CD14-positive monocyte (primary cell): ENCODE measurements at regions not wholly inside any gene's neighbourhood (a gene's known extent, or its start where the extent isn't known, plus 50 kb on each side); places are given as distances from the start of the nearest gene placed in this dataset.
"Not testable (repeated sequence)": the region's sequence is repeated elsewhere in the genome, so short reads cannot be mapped to it uniquely, and the experiment has no call there.

ENCODE experiments used
- DNase-seq, 3 donors: peaks; one replicate each; pipeline ENCODE4 v3.0.0-alpha.2; 2011 to 2022
- H2AFZ ChIP-seq: 2 replicates; pipeline ENCODE4 v1.6.0; 2012; ENCODE audit warnings: mild to moderate bottlenecking, low read depth, low read length, inconsistent platforms; ENCODE audit not compliant: insufficient read depth, poor library complexity, severe bottlenecking
- H3K27ac ChIP-seq, 2 donors: 1 replicate in 1 of 2; 2 replicates in 1 of 2; pipeline ENCODE4 v1.5.1; 2012 to 2013; ENCODE audit warnings: low read length in 2 of 2, control low read depth in 1 of 2, inconsistent platforms in 1 of 2, low read depth in 1 of 2, mild to moderate bottlenecking in 1 of 2
- H3K27me3 ChIP-seq, 2 donors: one replicate each; pipeline versions ENCODE4 v1.6.0 to v1.6.1; 2011 to 2013; ENCODE audit warnings: low read length in 2 of 2; ENCODE audit not compliant: control insufficient read depth in 2 of 2, insufficient read depth in 2 of 2
- H3K36me3 ChIP-seq, 2 donors: replicated peaks in 1 of 2; 1 replicate in 1 of 2; 2 replicates in 1 of 2; pipeline versions ENCODE4 v1.5.1 to v1.6.1; 2012 to 2013; ENCODE audit warnings: low read length in 2 of 2, control low read depth in 1 of 2, inconsistent platforms in 1 of 2, mild to moderate bottlenecking in 1 of 2; ENCODE audit not compliant: insufficient read depth in 2 of 2, control insufficient read depth in 1 of 2
- H3K4me1 ChIP-seq, 2 donors: 1 replicate in 1 of 2; 2 replicates in 1 of 2; pipeline versions ENCODE4 v1.5.1 to v1.6.1; 2012 to 2013; ENCODE audit warnings: low read length in 2 of 2, control low read depth in 1 of 2, inconsistent platforms in 1 of 2, mild to moderate bottlenecking in 1 of 2, moderate library complexity in 1 of 2; ENCODE audit not compliant: insufficient read depth in 2 of 2, control insufficient read depth in 1 of 2
- H3K4me2 ChIP-seq: replicated peaks from 2 replicates; pipeline ENCODE3; 2012; ENCODE audit warnings: low read length, moderate library complexity, mild to moderate bottlenecking; ENCODE audit not compliant: poor library complexity, severe bottlenecking; ENCODE audit errors: extremely low read depth
- H3K4me3 ChIP-seq, 3 experiments: fragments of 200-600 bp in 1 of 3; sonication (generic) in 1 of 3; replicated peaks in 1 of 3; 1 replicate in 2 of 3; 2 replicates in 1 of 3; pipeline ENCODE4 v1.5.1; 2011 to 2013; ENCODE audit warnings: low read length in 3 of 3, mild to moderate bottlenecking in 3 of 3, control low read depth in 2 of 3, low read depth in 2 of 3, inconsistent platforms in 1 of 3, moderate library complexity in 1 of 3
- H3K79me2 ChIP-seq: 2 replicates; pipeline ENCODE4 v1.6.0; 2012; ENCODE audit warnings: mild to moderate bottlenecking, control low read depth, inconsistent platforms, low read length, moderate library complexity; ENCODE audit not compliant: insufficient read depth
- H3K9ac ChIP-seq: 2 replicates; pipeline ENCODE4 v1.6.0; 2017; ENCODE audit warnings: low read length, mild to moderate bottlenecking; ENCODE audit not compliant: insufficient read depth, poor library complexity, severe bottlenecking
- H3K9me3 ChIP-seq, 2 donors: replicated peaks in 1 of 2; 1 replicate in 1 of 2; 2 replicates in 1 of 2; pipeline versions ENCODE4 v1.5.1 to v1.6.1; 2012 to 2013; ENCODE audit warnings: low read length in 2 of 2, control low read depth in 1 of 2; ENCODE audit not compliant: control insufficient read depth in 1 of 2, insufficient read depth in 1 of 2
- H4K20me1 ChIP-seq: 2 replicates; pipeline ENCODE4 v1.6.0; 2012; ENCODE audit warnings: mild to moderate bottlenecking, low read length, control low read depth, moderate library complexity; ENCODE audit not compliant: insufficient read depth
- H3K27ac Mint-ChIP-seq, 7 donors: one replicate each; pipeline ENCODE4 v1.8.0; 2020; ENCODE audit warnings: mild to moderate bottlenecking in 7 of 7, mixed read lengths in 7 of 7, moderate library complexity in 6 of 7, inconsistent platforms in 2 of 7
- H3K27me3 Mint-ChIP-seq, 3 donors: one replicate each; pipeline ENCODE4 v1.8.0; 2021 to 2022; ENCODE audit warnings: low read depth in 3 of 3, mild to moderate bottlenecking in 3 of 3, mixed read lengths in 3 of 3, moderate library complexity in 3 of 3, inconsistent platforms in 1 of 3
- H3K36me3 Mint-ChIP-seq, 2 donors: one replicate each; pipeline ENCODE4 v1.8.0; 2020; ENCODE audit warnings: mixed read lengths in 2 of 2, inconsistent platforms in 1 of 2, mild to moderate bottlenecking in 1 of 2
- H3K4me1 Mint-ChIP-seq: one replicate; pipeline ENCODE4 v1.8.0; 2020; ENCODE audit warnings: mild to moderate bottlenecking, mixed read lengths
- H3K4me3 Mint-ChIP-seq, 2 donors: one replicate each; pipeline ENCODE4 v1.8.0; 2020; ENCODE audit warnings: mild to moderate bottlenecking in 2 of 2, mixed read lengths in 2 of 2, moderate library complexity in 1 of 2
- H3K9me3 Mint-ChIP-seq, 7 donors: one replicate each; pipeline ENCODE4 v1.8.0; 2020 to 2022; ENCODE audit warnings: mixed read lengths in 7 of 7, mild to moderate bottlenecking in 6 of 7, moderate library complexity in 6 of 7, inconsistent platforms in 2 of 7
- WGBS: methylation state at CpG from one replicate; pipeline ENCODE4 v1.1.5; 2013; ENCODE audit warnings: missing lambda C conversion rate; ENCODE audit not compliant: insufficient coverage; 5-methylcytosine and 5-hydroxymethylcytosine counted together
- intact Hi-C, 2 donors: fragments of 100-400 bp; cut with micrococcal nuclease; formaldehyde crosslinking; loops; one replicate each; pipeline versions ENCODE4 v1.15.0 to v1.15.1; 2023
- TF ChIP-seq, protein P1 (sequence below): fragments of 200-600 bp; IDR thresholded peaks from one replicate; pipeline ENCODE4 v1.8.0; 2022; ENCODE audit warnings: antibody characterized with exemption, mild to moderate bottlenecking

DNA sequence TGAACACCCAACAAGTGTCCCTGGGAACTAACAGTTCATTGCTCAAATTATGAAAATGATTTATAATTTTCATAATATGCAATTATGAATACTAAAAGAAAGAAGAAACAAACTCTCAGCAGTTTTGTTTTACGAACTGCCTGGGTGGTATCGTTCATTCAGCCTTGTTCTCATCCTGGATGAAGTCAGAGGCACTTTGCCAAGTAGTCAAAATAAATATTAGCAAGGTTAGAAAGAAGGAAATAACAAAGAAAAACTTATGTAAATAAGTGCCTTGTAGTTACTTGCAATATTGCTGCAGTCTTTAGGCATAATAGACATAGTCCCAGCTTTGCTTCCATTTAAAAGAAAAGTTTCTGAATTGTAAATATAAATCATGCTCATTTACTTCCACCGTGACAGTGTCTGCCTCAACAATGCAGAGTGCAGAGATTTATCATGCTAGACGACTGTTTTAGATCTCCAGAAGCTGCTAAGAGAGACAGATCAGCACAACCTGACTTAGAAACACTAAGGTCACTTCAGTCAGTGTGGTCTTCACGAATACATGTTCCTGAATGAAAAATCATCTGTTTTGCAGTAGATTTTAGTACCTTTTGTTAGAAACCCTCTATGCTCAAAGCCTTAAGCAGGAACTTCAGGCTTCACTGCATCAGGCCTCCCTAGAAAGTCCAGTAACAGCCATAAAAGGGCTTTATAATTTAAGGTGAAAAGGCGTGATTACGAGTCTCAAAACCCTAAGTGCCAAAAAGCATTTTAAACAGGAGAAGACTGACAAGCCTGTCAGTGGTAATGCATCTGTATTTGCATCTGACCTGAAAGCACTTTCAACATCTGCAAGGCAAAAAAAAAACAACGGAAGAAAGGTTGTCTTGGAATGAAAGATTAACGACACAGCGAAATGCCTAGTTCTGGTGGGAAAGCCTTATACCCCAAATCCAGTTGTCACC, 92.1 kb downstream of the TMEM167A start:
- H3K9me3 ChIP-seq = peaks cover 0 to 4% of the 10 kb centered on the region in 2 donors
- H3K36me3 Mint-ChIP-seq = no peaks in the 10 kb centered on the region
- peaks cover 3% of the 10 kb centered on the region for H3K4me1 Mint-ChIP-seq
- H3K9ac ChIP-seq = no peak overlapping the region
- WGBS = 38% methylated on average over 5 of the region's 10 CpGs
- H3K79me2 ChIP-seq = no peaks in the 10 kb centered on the region
- H3K27me3 ChIP-seq = no peaks in the 10 kb centered on the region
- DNase-seq = no peak
- TF ChIP-seq, protein P1, sequence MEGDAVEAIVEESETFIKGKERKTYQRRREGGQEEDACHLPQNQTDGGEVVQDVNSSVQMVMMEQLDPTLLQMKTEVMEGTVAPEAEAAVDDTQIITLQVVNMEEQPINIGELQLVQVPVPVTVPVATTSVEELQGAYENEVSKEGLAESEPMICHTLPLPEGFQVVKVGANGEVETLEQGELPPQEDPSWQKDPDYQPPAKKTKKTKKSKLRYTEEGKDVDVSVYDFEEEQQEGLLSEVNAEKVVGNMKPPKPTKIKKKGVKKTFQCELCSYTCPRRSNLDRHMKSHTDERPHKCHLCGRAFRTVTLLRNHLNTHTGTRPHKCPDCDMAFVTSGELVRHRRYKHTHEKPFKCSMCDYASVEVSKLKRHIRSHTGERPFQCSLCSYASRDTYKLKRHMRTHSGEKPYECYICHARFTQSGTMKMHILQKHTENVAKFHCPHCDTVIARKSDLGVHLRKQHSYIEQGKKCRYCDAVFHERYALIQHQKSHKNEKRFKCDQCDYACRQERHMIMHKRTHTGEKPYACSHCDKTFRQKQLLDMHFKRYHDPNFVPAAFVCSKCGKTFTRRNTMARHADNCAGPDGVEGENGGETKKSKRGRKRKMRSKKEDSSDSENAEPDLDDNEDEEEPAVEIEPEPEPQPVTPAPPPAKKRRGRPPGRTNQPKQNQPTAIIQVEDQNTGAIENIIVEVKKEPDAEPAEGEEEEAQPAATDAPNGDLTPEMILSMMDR = no peak
- intact Hi-C loops = no loop called here
- peaks cover 0 to 2% (median 0%) of the 10 kb centered on the region in 3 donors for H3K27me3 Mint-ChIP-seq
- H3K27ac Mint-ChIP-seq = no peak overlapping the region
- H3K9me3 Mint-ChIP-seq = peaks cover 0 to 6% (median 1%) of the 10 kb centered on the region in 7 donors
- no peaks in the 10 kb centered on the region for H4K20me1 ChIP-seq
- no peak overlapping the region for H3K4me3 ChIP-seq
- no peaks in the 10 kb centered on the region for H3K4me1 ChIP-seq
- no peak overlapping the region for H2AFZ ChIP-seq
- H3K27ac ChIP-seq = no peak overlapping the region
- no peak overlapping the region for H3K4me3 Mint-ChIP-seq
- H3K4me2 ChIP-seq = no peak overlapping the region
- H3K36me3 ChIP-seq = no peaks in the 10 kb centered on the region

DNA sequence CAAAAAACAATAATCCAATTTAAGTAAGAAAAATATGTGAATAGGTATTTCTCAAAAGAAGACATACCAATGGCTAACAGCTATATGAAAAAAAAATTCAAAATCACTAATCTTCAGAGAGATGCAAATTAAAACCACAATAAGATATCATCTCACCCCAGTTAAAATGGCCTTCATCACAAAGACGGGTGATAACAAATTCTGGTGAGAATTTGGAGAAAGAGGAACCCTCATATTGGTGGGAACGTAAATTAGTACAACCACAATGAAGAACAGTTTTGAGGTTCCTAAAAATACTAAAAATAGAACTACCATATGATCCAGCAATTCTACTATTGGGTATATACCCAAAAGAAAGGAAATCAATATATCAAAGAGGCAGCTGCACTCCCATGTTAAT, 94.3 kb downstream of the TMEM167A start:
- Mint-ChIP-seq H3K9me3 (peaks cover 1 to 14% (median 9%) of the 10 kb centered on the region in 7 donors), H3K4me3 (no peak overlapping the region), H3K4me1 (peaks cover 3% of the 10 kb centered on the region), H3K27me3 (peaks cover 0 to 2% (median 0%) of the 10 kb centered on the region in 3 donors), H3K27ac (no peak overlapping the region), H3K36me3 (no peaks in the 10 kb centered on the region)
- no peak overlapping the region for H2AFZ ChIP-seq
- H3K79me2 ChIP-seq = no peaks in the 10 kb centered on the region
- peaks cover 0 to 7% of the 10 kb centered on the region in 2 donors for H3K9me3 ChIP-seq
- H3K27ac ChIP-seq = no peak overlapping the region
- H4K20me1 ChIP-seq = no peaks in the 10 kb centered on the region
- no peaks in the 10 kb centered on the region for H3K27me3 ChIP-seq
- no peaks in the 10 kb centered on the region for H3K36me3 ChIP-seq
- H3K4me1 ChIP-seq = no peaks in the 10 kb centered on the region
- H3K4me3 ChIP-seq = no peak overlapping the region
- WGBS = no CpG with 5 or more reads among the region's 2 CpGs
- TF ChIP-seq, protein P1 = no peak
- intact Hi-C loops = no loop called here
- no peak for DNase-seq
- H3K4me2 ChIP-seq = no peak overlapping the region
- H3K9ac ChIP-seq = no peak overlapping the region

DNA sequence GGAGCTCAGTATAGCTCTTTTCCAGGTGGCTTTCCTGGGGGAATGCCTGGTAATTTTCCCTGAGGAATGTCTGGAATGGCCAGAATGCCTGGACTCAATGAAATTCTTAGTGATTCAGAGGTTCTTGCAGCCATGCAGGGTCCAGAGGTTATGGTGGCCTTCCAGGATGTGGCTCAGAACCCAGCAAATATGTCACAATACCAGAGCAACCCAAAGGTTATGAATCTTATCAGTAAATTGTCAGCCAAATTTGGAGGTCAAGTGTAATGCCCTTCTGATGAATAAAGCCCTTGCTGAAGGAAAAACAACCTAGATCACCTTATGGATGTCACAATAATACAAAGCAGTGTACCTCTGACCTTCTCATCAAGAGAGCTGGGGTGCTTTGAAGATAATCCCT, 100.3 kb downstream of the TMEM167A start:
- H3K4me1 ChIP-seq, H3K4me2 ChIP-seq, intact Hi-C loops, H4K20me1 ChIP-seq, H3K27ac ChIP-seq, DNase-seq, H3K27ac Mint-ChIP-seq, H2AFZ ChIP-seq, H3K4me3 Mint-ChIP-seq, H3K79me2 ChIP-seq, H3K4me3 ChIP-seq, H3K9ac ChIP-seq, H3K4me1 Mint-ChIP-seq, H3K36me3 ChIP-seq, H3K36me3 Mint-ChIP-seq, H3K27me3 ChIP-seq, H3K27me3 Mint-ChIP-seq: not testable (repeated sequence)
- peaks cover 23 to 56% (median 37%) of the 10 kb centered on the region in 7 donors for H3K9me3 Mint-ChIP-seq
- H3K9me3 ChIP-seq = peaks cover 23 to 31% of the 10 kb centered on the region in 2 donors
